Neural crest cell (in vitro differentiated cells): ENCODE measurements at regions not wholly inside any gene's neighbourhood (a gene's known extent, or its start where the extent isn't known, plus 50 kb on each side); places are given as distances from the start of the nearest gene placed in this dataset.

Source experiments
- DNase-seq: peaks from one replicate; pipeline ENCODE4 v3.0.0; 2021; ENCODE audit warnings: low read depth, mixed read lengths, low spot score
- H3K27ac Mint-ChIP-seq: one replicate; pipeline ENCODE4 v1.8.0; 2021; ENCODE audit warnings: mild to moderate bottlenecking, mixed read lengths; ENCODE audit not compliant: unreplicated experiment
- H3K27me3 Mint-ChIP-seq: 2 replicates; pipeline ENCODE4 v1.8.0; 2021; ENCODE audit warnings: low read depth, mild to moderate bottlenecking, mixed read lengths
- H3K36me3 Mint-ChIP-seq: 2 replicates; pipeline ENCODE4 v1.8.0; 2021; ENCODE audit warnings: low read depth, mild to moderate bottlenecking, mixed read lengths
- H3K4me1 Mint-ChIP-seq: 2 replicates; pipeline ENCODE4 v1.8.0; 2021; ENCODE audit warnings: mixed read lengths
- H3K4me3 Mint-ChIP-seq: one replicate; pipeline ENCODE4 v1.8.0; 2021; ENCODE audit warnings: mild to moderate bottlenecking, mixed read lengths
- H3K9me3 Mint-ChIP-seq: 2 replicates; pipeline ENCODE4 v1.8.0; 2021; ENCODE audit warnings: mixed read lengths
- CTCF ChIP-seq: fragments of 200-600 bp; sonication (generic); conservative IDR thresholded peaks from 2 replicates; pipeline ENCODE4 v1.5.0; 2021; ENCODE audit warnings: antibody characterized with exemption, mild to moderate bottlenecking

- peaks cover 5% of the 10 kb centered on the region for H3K9me3 Mint-ChIP-seq
- no peak for DNase-seq
- H3K36me3 Mint-ChIP-seq: peaks cover 2% of the 10 kb centered on the region
- H3K4me3 Mint-ChIP-seq: no peak overlapping the region
- H3K4me1 Mint-ChIP-seq: peaks cover 3% of the 10 kb centered on the region
- H3K27ac Mint-ChIP-seq: peak overlapping the region; percentile 20
- no peak for TF ChIP-seq CTCF
- no peaks in the 10 kb centered on the region for H3K27me3 Mint-ChIP-seq
Measured at GRCh38 chr2:240355962-240356361, 79.5 kb upstream of the GPC1 start.

GRCh38 chr2:240356700-240357640 is 78.5 kb upstream of the GPC1 start:
- peaks cover 8% of the 10 kb centered on the region for H3K9me3 Mint-ChIP-seq

GRCh38 chr2:240357641-240358012 is 77.8 kb upstream of the GPC1 start:
- DNase-seq: no peak
- no peak overlapping the region for H3K27ac Mint-ChIP-seq
- no peak for TF ChIP-seq CTCF
- H3K4me1 Mint-ChIP-seq: peaks cover 3% of the 10 kb centered on the region
- peaks cover 2% of the 10 kb centered on the region for H3K36me3 Mint-ChIP-seq
- H3K27me3 Mint-ChIP-seq: no peaks in the 10 kb centered on the region
- no peak overlapping the region for H3K4me3 Mint-ChIP-seq
- H3K9me3 Mint-ChIP-seq: peaks cover 8% of the 10 kb centered on the region

More at GRCh38 chr2:240356700-240357640, 78.5 kb upstream of the GPC1 start:
- Mint-ChIP-seq H3K4me1 (peaks cover 3% of the 10 kb centered on the region), H3K27ac (no peak overlapping the region), H3K36me3 (peaks cover 2% of the 10 kb centered on the region), H3K27me3 (no peaks in the 10 kb centered on the region), H3K4me3 (no peak overlapping the region)
- no peak for TF ChIP-seq CTCF
- no peak for DNase-seq

- Mint-ChIP-seq H3K27me3 (no peaks in the 10 kb centered on the region), H3K36me3 (peaks cover 2% of the 10 kb centered on the region), H3K27ac (no peak overlapping the region), H3K9me3 (peaks cover 8% of the 10 kb centered on the region), H3K4me1 (peaks cover 3% of the 10 kb centered on the region), H3K4me3 (no peak overlapping the region)
- DNase-seq: no peak
- no peak for TF ChIP-seq CTCF
Measured at GRCh38 chr2:240358080-240358479, 77.4 kb upstream of the GPC1 start.

GRCh38 chr2:240358821-240359397 is 76.6 kb upstream of the GPC1 start:
- H3K36me3 Mint-ChIP-seq: peaks cover 2% of the 10 kb centered on the region
- peaks cover 3% of the 10 kb centered on the region for H3K4me1 Mint-ChIP-seq
- no peak for TF ChIP-seq CTCF
- H3K27ac Mint-ChIP-seq: no peak overlapping the region
- no peak overlapping the region for H3K4me3 Mint-ChIP-seq
- no peak for DNase-seq
- H3K27me3 Mint-ChIP-seq: no peaks in the 10 kb centered on the region
- peaks cover 8% of the 10 kb centered on the region for H3K9me3 Mint-ChIP-seq
